Mammary epithelial cell (primary cell): ENCODE measurements at regions not wholly inside any gene's neighbourhood (a gene's known extent, or its start where the extent isn't known, plus 50 kb on each side); places are given as distances from the start of the nearest gene placed in this dataset.

Experiments used
- CTCF ChIP-seq, 2 donors: IDR thresholded peaks in 1 of 2; conservative IDR thresholded peaks in 1 of 2; 2 replicates each; pipeline ENCODE4 v1.5.1; 2011 to 2012; ENCODE audit warnings: inconsistent platforms in 2 of 2, low read length in 2 of 2, mild to moderate bottlenecking in 2 of 2, control low read depth in 1 of 2, low read depth in 1 of 2; ENCODE audit not compliant: insufficient read depth in 1 of 2; ENCODE audit errors: extremely low read depth in 1 of 2
- EZH2 ChIP-seq: IDR thresholded peaks from 2 replicates; pipeline ENCODE4 v1.6.1; 2012; ENCODE audit warnings: low read length, inconsistent platforms, borderline replicate concordance

DNA sequence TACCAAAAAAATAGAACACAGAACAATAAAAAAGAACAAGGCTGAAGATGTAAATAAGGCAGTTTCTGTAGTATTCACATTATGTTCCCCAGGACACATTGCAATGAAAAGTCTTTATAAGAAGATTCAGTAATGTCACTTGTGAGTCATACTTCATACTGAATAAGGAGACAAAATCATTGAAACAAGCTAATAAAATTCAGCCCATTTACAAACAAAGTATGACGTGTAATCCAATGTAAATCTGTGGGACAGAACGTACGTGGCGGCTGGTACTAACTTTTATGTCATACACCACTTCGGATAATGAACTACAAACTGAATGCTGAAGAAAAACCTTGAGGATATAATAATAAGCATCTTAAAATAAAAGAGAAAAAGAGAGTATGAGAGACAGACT is 512.8 kb upstream of the MIR17HG start:
- TF ChIP-seq CTCF (conservative IDR thresholded peaks at IDR 0.05 in 1 of 2, IDR thresholded peaks at IDR 0.05 in 1 of 2; ENCODE audit: extremely low read depth in 1 of 2, insufficient read depth in 1 of 2, low read depth in 1 of 2, low read length in 2 of 2): no peak
- TF ChIP-seq EZH2: no peak
